ENCODE measurements at regions not wholly inside any gene's neighbourhood (a gene's known extent, or its start where the extent isn't known, plus 50 kb on each side); places are given as distances from the start of the nearest gene placed in this dataset.

GRCh38 chr9:80899208-80899607, 790.1 kb downstream of the TLE1 start:
- TF ChIP-seq CTCF (IDR thresholded peaks at IDR 0.05) (no peak), EZH2 (IDR thresholded peaks at IDR 0.05) (no peak), EZH2phosphoT487 (IDR thresholded peaks at IDR 0.05) (no peak)

Data from neural progenitor cell (in vitro differentiated cells).